HFFc6 (cell line): ENCODE measurements at regions not wholly inside any gene's neighbourhood (a gene's known extent, or its start where the extent isn't known, plus 50 kb on each side); places are given as distances from the start of the nearest gene placed in this dataset.

Experiments
- DNase-seq: peaks from one replicate; pipeline ENCODE4 v3.0.0-alpha.2; 2018
- H3K27ac Mint-ChIP-seq: 2 replicates; pipeline ENCODE4 v1.8.0; 2020; ENCODE audit warnings: mild to moderate bottlenecking, mixed read lengths
- H3K27me3 Mint-ChIP-seq: 2 replicates; pipeline ENCODE4 v1.8.0; 2021; ENCODE audit warnings: mild to moderate bottlenecking, moderate library complexity, mixed read lengths; ENCODE audit not compliant: insufficient read depth
- H3K36me3 Mint-ChIP-seq: 2 replicates; pipeline ENCODE4 v1.8.0; 2021; ENCODE audit warnings: low read depth, mixed read lengths
- H3K4me1 Mint-ChIP-seq: 2 replicates; pipeline ENCODE4 v1.8.0; 2020; ENCODE audit warnings: low read depth, mixed read lengths
- H3K4me3 Mint-ChIP-seq: 2 replicates; pipeline ENCODE4 v1.8.0; 2020; ENCODE audit warnings: mild to moderate bottlenecking, moderate library complexity, mixed read lengths
- H3K9me3 Mint-ChIP-seq: 2 replicates; pipeline ENCODE4 v1.8.0; 2020; ENCODE audit warnings: mild to moderate bottlenecking, mixed read lengths
- CTCF ChIP-seq: fragments of 200-600 bp; sonication (generic); IDR thresholded peaks from 2 replicates; pipeline ENCODE4 v1.5.0; 2021; ENCODE audit warnings: antibody characterized with exemption, mild to moderate bottlenecking

- H3K27ac Mint-ChIP-seq = no peak overlapping the region
- H3K9me3 Mint-ChIP-seq = peaks cover 8% of the 10 kb centered on the region; the same call in 1 of the 2 replicates
- peaks cover 5% of the 10 kb centered on the region; the same call in 1 of the 2 replicates for H3K36me3 Mint-ChIP-seq
- no peak for TF ChIP-seq CTCF
- DNase-seq = no peak
- no peaks in the 10 kb centered on the region; the same call in 1 of the 2 replicates for H3K27me3 Mint-ChIP-seq
- peaks cover 7% of the 10 kb centered on the region; the same call in 1 of the 2 replicates for H3K4me1 Mint-ChIP-seq
- no peak overlapping the region for H3K4me3 Mint-ChIP-seq
Observed at GRCh38 chr6:21722510-21722909, 129.0 kb downstream of the SOX4 start.

- Mint-ChIP-seq H3K4me1 (peaks cover 13% of the 10 kb centered on the region), H3K36me3 (no peaks in the 10 kb centered on the region), H3K27ac (no peak overlapping the region), H3K9me3 (no peaks in the 10 kb centered on the region), H3K4me3 (no peak overlapping the region), H3K27me3 (no peaks in the 10 kb centered on the region; the same call in 1 of the 2 replicates)
- TF ChIP-seq CTCF = no peak
- DNase-seq = no peak
Observed at GRCh38 chr6:21726676-21727075, 133.1 kb downstream of the SOX4 start.

- Mint-ChIP-seq H3K27me3 (no peaks in the 10 kb centered on the region), H3K36me3 (no peaks in the 10 kb centered on the region), H3K4me1 (peaks cover 24% of the 10 kb centered on the region), H3K4me3 (no peak overlapping the region), H3K9me3 (no peaks in the 10 kb centered on the region), H3K27ac (no peak overlapping the region)
- no peak for TF ChIP-seq CTCF
- no peak for DNase-seq
Observed at GRCh38 chr6:21728141-21728540, 134.6 kb downstream of the SOX4 start.

- Mint-ChIP-seq H3K27ac (no peak overlapping the region), H3K36me3 (no peaks in the 10 kb centered on the region), H3K4me1 (peaks cover 24% of the 10 kb centered on the region), H3K4me3 (no peak overlapping the region), H3K27me3 (no peaks in the 10 kb centered on the region), H3K9me3 (no peaks in the 10 kb centered on the region)
- TF ChIP-seq CTCF = no peak
- no peak for DNase-seq
Observed at GRCh38 chr6:21729431-21729830, 135.9 kb downstream of the SOX4 start.

GRCh38 chr6:21730533-21730932 is 137.0 kb downstream of the SOX4 start:
- H3K9me3 Mint-ChIP-seq = no peaks in the 10 kb centered on the region
- no peak for TF ChIP-seq CTCF
- no peaks in the 10 kb centered on the region for H3K36me3 Mint-ChIP-seq
- DNase-seq = no peak
- H3K27me3 Mint-ChIP-seq = no peaks in the 10 kb centered on the region; the same call in 1 of the 2 replicates
- peaks cover 24% of the 10 kb centered on the region for H3K4me1 Mint-ChIP-seq
- no peak overlapping the region for H3K4me3 Mint-ChIP-seq
- no peak overlapping the region for H3K27ac Mint-ChIP-seq
